ENCODE measurements at regions not wholly inside any gene's neighbourhood (a gene's known extent, or its start where the extent isn't known, plus 50 kb on each side); places are given as distances from the start of the nearest gene placed in this dataset.
"Not testable (repeated sequence)": the region's sequence is repeated elsewhere in the genome, so short reads cannot be mapped to it uniquely, and the experiment has no call there.

DNA sequence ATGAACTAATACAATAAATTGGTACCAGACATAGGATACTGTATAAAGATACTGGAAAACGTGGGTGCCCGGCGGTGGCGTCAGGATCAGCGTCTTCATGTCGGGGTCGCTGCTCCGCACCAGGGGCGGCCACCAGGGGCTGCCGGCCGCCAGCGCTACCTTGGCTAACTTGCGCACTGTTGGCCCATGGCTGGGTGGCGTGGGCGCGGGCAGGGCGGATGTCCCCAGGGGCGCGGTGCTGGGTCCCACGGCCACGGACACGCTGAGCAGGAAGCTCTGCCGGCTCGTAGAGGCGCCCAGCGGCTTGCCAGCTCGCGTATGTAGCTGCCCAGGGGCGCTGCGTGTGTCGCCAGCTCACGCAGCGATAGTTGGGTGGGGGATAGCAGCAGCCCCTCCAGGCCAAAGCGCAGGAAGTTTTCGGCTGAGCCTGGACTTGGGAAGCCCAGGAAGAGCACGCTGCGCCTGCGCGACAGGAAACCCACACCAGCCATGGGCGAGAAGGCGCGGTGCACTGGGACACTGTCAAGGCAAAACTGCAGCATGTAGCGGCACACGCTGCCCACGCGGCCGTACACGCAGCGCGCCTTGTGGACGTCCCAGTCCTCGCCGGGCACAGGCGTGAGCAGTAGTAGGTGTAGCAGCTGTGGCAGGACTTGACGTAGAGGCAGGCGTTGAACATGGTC, 299.9 kb downstream of the CCDC74A start:
- Histone ChIP-seq H3K36me3 (no peaks in the 10 kb centered on the region), H3K27ac (no peak overlapping the region), H3K4me1 (peaks cover 0 to 5% (median 0%) of the 10 kb centered on the region in 4 donors), H3K9me3 (no peaks in the 10 kb centered on the region), H3K4me3 (no peak overlapping the region), H3K27me3 (peaks cover 0 to 27% of the 10 kb centered on the region in 2 donors)
- intact Hi-C loops (cut with DNase I; ENCODE audit: low total_unique reads) = no loop called here
- TF ChIP-seq, protein P1, sequence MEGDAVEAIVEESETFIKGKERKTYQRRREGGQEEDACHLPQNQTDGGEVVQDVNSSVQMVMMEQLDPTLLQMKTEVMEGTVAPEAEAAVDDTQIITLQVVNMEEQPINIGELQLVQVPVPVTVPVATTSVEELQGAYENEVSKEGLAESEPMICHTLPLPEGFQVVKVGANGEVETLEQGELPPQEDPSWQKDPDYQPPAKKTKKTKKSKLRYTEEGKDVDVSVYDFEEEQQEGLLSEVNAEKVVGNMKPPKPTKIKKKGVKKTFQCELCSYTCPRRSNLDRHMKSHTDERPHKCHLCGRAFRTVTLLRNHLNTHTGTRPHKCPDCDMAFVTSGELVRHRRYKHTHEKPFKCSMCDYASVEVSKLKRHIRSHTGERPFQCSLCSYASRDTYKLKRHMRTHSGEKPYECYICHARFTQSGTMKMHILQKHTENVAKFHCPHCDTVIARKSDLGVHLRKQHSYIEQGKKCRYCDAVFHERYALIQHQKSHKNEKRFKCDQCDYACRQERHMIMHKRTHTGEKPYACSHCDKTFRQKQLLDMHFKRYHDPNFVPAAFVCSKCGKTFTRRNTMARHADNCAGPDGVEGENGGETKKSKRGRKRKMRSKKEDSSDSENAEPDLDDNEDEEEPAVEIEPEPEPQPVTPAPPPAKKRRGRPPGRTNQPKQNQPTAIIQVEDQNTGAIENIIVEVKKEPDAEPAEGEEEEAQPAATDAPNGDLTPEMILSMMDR (IDR thresholded peaks at IDR 0.05) = no peak
- DNase-seq = no peak

DNA sequence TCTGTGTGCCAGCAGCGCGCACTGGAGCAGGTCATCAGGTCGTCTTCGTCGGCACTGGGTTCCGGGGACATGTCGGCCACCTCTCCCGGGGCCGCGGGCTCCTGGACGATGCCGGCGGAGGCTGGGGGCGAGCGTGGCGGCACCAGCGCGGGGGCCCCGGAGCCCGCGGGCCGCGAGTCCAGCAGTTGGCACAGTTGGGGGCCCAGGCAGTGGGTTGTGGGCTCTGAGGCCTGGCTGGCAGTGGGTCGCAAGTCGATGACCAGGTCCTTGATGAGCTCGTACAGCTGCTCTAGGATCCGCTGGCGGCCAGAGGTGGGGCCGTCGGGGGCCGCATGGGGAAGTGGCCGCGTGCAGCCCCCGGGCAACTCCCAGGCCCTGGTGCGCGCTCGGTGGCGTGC, 300.5 kb downstream of the CCDC74A start:
- peaks cover 0 to 5% (median 0%) of the 10 kb centered on the region in 4 donors for H3K4me1 ChIP-seq
- no peaks in the 10 kb centered on the region for H3K9me3 ChIP-seq
- no peaks in the 10 kb centered on the region for H3K36me3 ChIP-seq
- intact Hi-C loops (cut with DNase I; ENCODE audit: low total_unique reads) = no loop called here
- H3K4me3 ChIP-seq = no peak overlapping the region
- no peak overlapping the region for H3K27ac ChIP-seq
- H3K27me3 ChIP-seq = peaks cover 0 to 27% of the 10 kb centered on the region in 2 donors
- TF ChIP-seq, protein P1 (IDR thresholded peaks at IDR 0.05) = no peak
- no peak for DNase-seq

DNA sequence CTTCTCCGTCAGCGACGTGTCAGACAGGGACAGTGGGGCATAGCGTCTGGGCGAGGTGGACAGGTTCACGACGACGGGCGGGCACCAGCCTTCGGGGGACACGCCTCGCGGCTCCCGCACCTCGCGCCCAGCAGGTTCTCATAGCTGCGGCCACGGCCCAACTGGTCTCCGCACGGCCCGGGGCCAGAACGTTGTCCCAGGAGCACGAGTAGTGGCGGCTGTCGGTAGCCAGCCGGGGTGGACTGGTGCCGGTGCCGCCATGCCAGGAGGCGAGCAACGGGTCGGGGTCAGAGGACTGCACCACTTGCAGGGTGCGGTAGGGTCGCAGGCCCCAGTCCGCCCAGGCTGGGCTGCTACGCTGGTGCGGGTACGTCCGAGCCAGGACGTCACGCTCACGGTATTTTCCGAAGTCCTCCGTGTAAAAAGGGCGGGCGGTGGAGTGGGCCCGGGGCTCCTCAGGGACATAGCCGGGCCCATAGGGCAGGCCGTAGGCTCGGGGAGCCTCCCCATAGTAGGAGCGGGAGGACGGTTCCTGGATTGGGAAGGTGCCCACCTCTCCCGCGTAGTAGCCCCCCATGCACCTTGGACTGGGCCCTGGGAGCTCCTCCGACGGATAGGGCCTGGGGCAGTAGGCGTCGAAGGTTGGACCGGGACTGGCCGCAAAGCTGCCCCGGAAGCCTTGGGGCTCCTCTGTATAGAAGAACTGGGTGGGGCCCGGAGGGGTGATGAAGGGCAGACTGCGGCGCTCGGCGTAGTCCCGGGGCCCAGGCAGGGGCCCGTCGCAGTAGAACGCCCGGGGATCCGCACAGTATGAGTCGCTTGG, 301.2 kb downstream of the CCDC74A start:
- peaks cover 0 to 30% of the 10 kb centered on the region in 2 donors for H3K27me3 ChIP-seq
- H3K4me1 ChIP-seq; H3K27ac ChIP-seq; intact Hi-C loops (cut with DNase I; ENCODE audit: low total_unique reads); H3K4me3 ChIP-seq; H3K36me3 ChIP-seq; H3K9me3 ChIP-seq; DNase-seq: not testable (repeated sequence)

DNA sequence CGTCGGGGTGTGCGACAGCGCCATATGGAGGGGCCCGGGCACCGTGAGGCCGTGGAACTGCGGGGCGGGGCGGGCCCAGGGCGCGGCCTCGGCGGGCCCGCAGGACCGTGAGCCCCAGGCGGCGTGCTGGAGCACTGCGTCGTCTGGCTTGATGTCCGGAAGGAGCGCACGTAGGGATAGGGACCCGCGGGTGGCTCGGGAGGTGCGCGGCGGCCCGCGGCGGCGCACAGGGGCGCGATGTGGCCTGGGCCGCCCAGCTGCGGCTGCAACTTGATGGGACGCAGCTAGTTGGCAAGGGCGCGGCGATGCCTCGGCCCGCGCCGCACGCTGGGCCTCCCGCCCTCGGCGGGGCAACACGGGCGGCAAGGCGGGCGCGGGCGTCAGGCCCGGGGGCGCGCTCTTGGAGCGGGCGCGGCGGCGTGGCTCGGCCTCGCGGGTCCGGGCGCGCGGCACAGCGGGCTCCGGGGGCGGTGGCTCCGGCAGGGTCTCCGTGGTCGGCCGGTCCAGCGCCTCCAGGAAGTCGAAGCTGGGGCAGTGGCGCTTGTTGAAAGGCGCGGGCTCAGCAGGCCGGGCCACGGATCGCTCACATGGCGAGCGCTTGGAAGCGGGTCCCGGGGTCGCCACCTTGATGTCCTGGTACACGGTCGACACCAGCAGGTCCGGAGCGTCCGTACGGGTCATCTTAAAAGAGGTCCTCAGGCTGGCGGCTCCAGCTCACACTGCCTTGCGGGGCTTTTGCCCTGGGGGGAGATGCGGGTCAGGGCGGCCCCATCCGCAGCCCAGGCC, 302.0 kb downstream of the CCDC74A start:
- H3K9me3 ChIP-seq; intact Hi-C loops (cut with DNase I; ENCODE audit: low total_unique reads); H3K4me1 ChIP-seq; H3K27ac ChIP-seq; H3K4me3 ChIP-seq; DNase-seq; H3K36me3 ChIP-seq: not testable (repeated sequence)
- peaks cover 0 to 34% of the 10 kb centered on the region in 2 donors for H3K27me3 ChIP-seq

DNA sequence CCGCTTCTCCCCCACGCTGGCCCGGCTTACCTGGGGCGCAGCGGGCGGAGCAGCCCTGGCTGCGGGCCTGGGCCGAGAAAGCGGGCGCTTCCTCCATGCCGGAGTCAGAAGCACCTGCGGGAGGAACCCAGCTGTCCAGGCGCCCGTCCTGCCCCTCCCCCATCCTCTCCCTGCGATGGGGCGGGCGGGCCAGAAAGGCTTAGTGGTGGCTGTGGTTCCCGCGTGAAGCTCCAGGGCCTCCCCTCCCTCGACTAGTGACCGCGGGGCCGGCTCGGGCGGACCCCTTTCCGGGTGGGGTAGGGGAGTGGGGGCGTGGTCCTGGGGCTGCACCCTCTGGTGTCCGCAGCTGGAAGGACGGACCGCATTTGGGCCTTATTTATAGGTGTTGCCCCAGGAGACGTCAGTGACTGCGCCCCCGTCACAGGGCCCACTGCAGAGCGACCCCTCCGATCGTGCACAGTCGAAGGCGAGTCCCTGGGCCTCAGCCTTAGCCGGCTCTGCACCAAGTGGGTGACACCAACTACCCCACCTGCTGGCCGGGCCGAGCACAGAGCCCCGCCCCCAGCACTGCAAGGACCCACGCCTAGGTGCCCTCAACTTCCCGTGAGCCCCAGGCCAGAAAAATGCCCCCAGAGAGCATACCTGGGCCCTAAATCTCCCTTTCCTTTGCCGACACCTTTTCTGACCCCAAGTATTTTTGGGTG, 302.7 kb downstream of the CCDC74A start:
- H3K36me3 ChIP-seq; DNase-seq; H3K4me1 ChIP-seq; H3K27ac ChIP-seq; H3K9me3 ChIP-seq; intact Hi-C loops (cut with DNase I; ENCODE audit: low total_unique reads); H3K4me3 ChIP-seq: not testable (repeated sequence)
- H3K27me3 ChIP-seq = peaks cover 0 to 34% of the 10 kb centered on the region in 2 donors

DNA sequence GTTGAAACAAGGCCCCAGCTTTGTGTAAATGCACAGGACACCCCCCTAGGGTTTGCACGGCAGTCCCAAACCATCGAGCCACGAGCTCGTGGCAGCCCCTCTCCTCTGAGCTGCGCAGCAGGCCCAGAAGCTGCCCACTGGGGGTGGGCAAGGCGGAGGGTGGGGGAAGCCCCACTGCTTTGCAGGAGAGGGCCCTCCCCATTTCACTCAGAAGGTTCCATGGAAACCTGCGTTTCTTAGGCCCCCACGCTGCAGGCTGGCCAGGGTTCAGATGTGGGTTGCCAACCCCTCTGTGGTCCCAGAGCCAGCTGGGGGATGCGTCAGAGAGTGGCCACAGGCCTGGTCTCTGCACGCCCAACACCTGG, 303.2 kb downstream of the CCDC74A start:
- H3K4me3 ChIP-seq; H3K27ac ChIP-seq; H3K9me3 ChIP-seq; H3K36me3 ChIP-seq; DNase-seq; intact Hi-C loops (cut with DNase I; ENCODE audit: low total_unique reads); H3K4me1 ChIP-seq: not testable (repeated sequence)
- peaks cover 0 to 34% of the 10 kb centered on the region in 2 donors for H3K27me3 ChIP-seq

DNA sequence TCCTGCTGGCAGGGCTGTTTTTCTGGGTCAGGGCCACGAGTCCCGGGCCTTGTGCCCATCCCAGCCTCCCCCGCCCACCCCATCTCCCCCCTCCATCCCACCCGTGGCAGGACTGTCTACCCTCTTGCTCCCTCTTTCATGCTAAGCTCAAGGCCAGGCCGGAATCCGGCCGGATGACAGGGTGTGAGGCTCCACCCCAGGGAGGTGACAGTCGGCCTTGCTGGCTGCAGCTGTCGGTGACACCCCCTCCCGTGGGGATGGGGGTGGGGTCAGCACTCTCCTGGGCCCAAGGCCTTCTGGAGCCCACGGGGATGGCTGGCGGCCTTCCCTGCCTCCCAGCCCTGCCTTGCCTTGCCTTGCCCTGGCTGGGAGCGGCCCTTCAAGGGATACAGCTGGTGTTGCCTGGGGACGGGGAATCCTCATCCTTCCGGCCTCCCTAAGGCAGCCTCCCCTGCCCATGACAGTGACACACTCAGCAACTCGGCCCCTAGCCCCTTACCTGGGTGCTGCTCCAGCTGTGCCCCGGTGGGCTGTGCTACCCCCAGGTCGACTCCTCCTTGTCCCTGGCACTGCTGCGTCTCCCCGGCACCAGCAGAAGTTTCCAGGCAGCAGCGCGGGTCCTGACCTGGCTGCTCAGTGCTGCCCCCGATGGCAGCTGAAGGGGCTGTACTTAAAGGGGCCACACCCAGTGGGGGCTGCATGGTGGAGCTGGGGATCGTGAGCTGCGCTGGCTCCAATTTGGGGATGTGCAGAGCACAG, 303.9 kb downstream of the CCDC74A start:
- H3K4me3 ChIP-seq; DNase-seq; H3K9me3 ChIP-seq; H3K36me3 ChIP-seq; intact Hi-C loops (cut with DNase I; ENCODE audit: low total_unique reads); H3K4me1 ChIP-seq; H3K27ac ChIP-seq: not testable (repeated sequence)
- H3K27me3 ChIP-seq = peaks cover 0 to 34% of the 10 kb centered on the region in 2 donors

DNA sequence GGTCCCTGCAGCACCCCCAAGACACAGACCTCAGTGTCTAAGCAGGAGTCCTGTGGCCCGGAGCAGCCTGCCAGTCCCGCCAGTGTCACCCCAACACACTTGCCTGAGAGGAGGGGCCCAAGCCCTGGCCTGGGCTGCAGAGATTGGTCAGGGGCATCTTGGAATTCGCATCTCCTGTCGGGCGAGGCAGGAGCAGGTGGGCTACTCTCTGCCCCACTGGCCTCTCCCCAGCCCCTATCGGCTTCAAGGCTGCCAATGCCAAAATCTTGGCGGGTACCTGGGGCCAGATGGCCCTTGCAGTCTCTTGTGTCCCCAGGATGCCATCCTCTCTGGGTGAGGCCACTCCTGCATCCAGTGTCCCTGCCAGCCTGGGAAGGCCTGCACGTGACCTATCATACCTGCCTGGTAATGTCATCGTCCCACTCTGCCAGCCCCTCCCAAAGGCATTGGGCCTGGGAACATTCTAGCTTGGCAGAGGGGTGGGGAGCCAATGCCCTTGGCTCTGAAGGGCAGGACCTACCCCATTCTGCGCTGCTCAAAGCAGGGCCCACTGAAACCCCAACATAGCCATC, 304.6 kb downstream of the CCDC74A start:
- H3K9me3 ChIP-seq; H3K4me1 ChIP-seq; H3K4me3 ChIP-seq; H3K36me3 ChIP-seq; intact Hi-C loops (cut with DNase I; ENCODE audit: low total_unique reads); H3K27ac ChIP-seq; DNase-seq: not testable (repeated sequence)
- peaks cover 0 to 34% of the 10 kb centered on the region in 2 donors for H3K27me3 ChIP-seq

DNA sequence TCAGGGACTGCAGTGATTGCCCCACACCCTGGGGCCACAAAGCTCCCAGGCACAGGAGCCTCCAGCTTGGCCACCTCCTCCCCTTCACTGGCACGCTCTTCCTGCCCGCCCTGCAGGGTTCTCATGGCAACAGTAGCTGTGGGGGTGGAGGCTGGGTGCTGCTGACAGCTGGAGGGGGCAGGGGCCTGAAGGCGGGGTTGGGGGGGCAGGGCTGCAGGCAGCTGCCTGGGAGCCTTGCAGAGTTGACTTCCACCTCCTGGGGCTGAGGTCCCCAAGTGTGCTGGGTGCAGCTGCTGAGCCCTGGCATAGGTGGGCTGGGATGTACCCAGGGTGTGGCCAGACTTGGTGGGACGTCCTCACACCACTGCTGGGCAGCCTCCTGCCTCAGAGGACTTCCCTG, 305.2 kb downstream of the CCDC74A start:
- H3K9me3 ChIP-seq; intact Hi-C loops (cut with DNase I; ENCODE audit: low total_unique reads); DNase-seq; H3K4me3 ChIP-seq; H3K27ac ChIP-seq; H3K36me3 ChIP-seq; H3K4me1 ChIP-seq: not testable (repeated sequence)
- peaks cover 0 to 34% of the 10 kb centered on the region in 2 donors for H3K27me3 ChIP-seq

DNA sequence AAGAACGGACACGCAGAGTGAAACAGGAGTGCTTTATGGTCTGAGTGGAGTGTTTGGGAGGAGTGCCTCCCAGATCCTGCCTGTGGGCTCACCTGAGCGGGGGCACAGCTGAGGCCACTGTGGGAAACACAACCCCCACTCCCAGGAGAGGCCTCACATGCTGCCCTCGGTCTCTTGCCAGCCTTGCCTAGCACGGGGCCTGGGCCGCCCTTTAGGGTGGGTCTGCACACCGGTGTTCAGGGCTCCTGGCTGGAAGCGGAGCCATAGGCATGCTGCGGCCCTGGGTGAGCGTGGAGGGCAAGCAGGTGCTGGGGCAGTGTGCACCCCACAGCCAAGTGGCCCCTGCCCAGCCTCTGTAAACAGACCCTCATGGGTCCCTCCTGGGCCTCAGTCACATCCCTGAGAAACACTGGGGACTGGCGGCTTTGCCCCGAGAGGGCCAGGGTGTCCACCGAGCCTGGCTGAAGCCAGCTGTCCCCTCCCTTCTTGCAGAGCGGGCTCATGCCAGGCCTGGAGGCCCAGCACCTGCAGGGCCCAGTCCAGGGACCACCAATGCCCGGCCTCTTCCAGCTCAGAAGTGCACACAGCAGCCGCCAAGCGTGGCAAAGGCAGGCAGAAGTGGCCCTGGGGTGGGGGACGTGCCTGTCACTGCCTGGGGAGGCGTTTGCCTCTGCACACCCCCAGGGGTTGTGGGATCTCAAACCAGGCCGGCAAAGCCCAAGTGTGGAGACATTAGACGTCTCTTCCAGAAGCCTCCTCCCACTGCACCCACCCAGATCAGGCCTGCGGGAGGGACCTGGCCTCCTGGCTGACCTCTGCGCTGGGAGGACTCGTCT, 305.9 kb downstream of the CCDC74A start:
- H3K4me3 ChIP-seq; intact Hi-C loops (cut with DNase I; ENCODE audit: low total_unique reads); DNase-seq; H3K36me3 ChIP-seq; H3K27ac ChIP-seq; H3K4me1 ChIP-seq; H3K9me3 ChIP-seq: not testable (repeated sequence)
- H3K27me3 ChIP-seq = peaks cover 0 to 34% of the 10 kb centered on the region in 2 donors

Data from tibial artery (tissue), 4 donors.